HG03457 (cell line): ENCODE measurements at regions not wholly inside any gene's neighbourhood (a gene's known extent, or its start where the extent isn't known, plus 50 kb on each side); places are given as distances from the start of the nearest gene placed in this dataset.
"Not testable (repeated sequence)": the region's sequence is repeated elsewhere in the genome, so short reads cannot be mapped to it uniquely, and the experiment has no call there.

ENCODE experiments used
- ATAC-seq: cut with Tn5 transposase; IDR thresholded peaks from one replicate; pipeline ENCODE4 v1.9.1; 2021; ENCODE audit warnings: moderate number of reproducible peaks; ENCODE audit not compliant: unreplicated experiment

- ATAC-seq: no peak
Measured at GRCh38 chr1:172795741-172796140, 136.8 kb downstream of the FASLG start.

DNA sequence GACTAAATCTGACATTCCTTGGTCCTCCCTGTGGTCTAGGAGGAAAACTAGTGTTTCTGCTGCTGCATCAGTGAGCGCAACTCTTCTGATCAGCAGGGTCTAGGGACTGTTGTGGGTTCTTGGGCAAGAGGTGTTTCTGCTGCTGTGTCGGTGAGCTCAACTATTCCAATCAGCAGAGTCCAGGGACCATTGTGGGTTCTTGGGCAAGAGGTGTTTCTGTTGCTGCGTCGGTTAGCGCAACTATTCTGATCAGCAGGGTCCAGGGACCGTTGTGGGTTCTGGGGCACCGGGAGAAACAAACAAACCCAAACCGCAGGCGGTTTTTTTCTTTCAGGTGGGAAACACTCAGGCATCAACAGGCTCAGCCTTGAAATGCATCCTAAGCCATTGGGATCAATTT is 140.9 kb downstream of the FASLG start:
- not testable (repeated sequence) for ATAC-seq

DNA sequence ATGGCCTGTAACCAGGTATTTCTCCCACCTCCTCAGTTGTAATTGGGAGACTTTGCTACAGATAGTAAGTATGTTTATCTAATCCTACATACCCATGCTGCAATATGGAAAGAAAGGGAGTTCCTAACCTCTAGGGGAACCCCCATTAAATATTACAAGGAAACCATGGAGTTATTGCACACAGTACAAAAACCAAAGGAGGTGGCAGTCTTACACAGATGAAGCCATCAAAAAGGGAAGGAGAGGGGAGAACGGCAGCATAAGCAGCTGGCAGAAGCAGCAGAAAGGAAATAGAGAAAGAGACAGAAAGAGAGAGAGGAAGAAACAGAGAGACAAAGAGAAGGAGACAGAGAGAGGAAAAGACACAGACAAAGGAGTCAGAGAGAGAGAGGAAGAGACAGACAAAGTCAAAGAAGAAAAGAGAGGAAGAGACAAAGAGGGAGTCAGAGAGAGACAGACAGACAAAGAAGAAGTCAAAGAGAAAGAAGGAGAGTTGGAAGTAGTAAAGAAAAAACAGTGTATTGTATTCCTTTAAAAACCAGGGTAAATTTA is 142.9 kb downstream of the FASLG start:
- ATAC-seq: no peak

GRCh38 chr1:172809750-172810149 is 150.8 kb downstream of the FASLG start:
- ATAC-seq: no peak

DNA sequence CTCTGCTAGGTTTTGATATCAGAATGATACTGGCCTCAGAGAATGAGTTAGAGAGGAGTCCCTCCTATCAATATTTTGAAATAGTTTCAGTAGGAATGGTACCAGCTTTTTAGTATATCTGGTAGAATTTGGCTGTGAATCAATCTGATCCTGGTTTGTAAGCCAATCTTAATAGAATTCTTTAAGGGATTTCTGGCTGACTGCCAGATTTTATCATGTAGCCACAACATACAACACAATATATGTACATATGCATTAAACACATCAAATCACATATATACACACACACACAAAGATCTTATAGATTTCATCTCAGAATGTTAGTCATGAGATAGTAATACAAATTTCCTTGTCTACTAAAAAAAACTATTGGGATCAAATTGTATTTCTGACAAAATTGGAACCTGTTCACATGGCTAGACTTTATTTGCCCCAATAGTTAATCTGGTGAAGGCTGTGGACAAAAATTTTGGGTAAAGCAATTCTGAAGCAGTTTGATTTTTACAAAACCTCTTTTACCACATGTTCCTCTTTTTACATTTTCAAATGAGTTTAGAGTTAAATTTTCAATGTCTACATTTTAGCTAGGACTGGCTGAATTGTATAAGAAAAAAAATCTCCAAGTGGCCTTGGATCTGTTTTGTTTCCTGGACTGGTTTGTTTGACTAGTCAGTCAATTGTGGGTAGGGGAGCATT is 151.7 kb downstream of the FASLG start:
- no peak for ATAC-seq

DNA sequence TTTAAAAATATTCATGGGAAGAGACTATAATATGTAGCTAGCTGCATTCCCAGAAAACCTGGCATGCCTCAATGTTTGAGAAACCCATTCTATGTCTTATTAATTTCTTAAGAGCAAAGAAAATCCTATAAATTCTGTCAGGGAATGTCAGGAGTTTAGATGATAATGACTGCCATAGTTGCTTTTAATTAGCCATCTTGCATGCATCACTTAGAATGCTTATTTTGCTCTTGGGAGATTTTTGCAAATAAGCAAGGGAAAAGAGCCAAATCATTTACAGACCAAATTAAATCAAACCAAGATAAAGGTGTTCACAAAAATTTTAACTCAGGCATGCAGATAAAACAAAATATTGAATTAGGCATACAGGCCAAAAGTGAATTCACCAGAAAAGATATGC is 152.8 kb downstream of the FASLG start:
- no peak for ATAC-seq

- no peak for ATAC-seq
Measured at GRCh38 chr1:172812118-172812517, 153.2 kb downstream of the FASLG start.

GRCh38 chr1:172813330-172813729 is 154.4 kb downstream of the FASLG start:
- no peak for ATAC-seq

DNA sequence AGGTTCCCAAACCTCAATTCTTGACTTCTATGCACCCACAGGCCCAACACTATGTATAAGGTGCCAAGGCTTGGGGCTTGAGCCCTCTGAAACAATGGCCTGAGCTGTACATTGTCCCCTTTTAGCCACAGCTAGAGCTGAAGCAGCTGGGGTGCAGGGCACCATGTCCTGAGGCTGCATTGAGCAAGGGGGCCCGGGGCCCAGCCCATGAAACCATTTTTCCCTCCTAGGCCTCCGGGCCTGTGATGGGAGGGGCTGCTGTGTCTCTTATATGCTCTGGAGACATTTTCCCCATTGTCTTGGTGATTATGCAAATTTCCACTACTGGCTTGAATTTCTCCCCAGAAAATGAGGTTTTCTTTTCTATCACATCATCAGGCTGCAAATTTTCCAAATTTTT is 155.5 kb downstream of the FASLG start:
- ATAC-seq: no peak

GRCh38 chr1:172815740-172816139 is 156.8 kb downstream of the FASLG start:
- no peak for ATAC-seq

DNA sequence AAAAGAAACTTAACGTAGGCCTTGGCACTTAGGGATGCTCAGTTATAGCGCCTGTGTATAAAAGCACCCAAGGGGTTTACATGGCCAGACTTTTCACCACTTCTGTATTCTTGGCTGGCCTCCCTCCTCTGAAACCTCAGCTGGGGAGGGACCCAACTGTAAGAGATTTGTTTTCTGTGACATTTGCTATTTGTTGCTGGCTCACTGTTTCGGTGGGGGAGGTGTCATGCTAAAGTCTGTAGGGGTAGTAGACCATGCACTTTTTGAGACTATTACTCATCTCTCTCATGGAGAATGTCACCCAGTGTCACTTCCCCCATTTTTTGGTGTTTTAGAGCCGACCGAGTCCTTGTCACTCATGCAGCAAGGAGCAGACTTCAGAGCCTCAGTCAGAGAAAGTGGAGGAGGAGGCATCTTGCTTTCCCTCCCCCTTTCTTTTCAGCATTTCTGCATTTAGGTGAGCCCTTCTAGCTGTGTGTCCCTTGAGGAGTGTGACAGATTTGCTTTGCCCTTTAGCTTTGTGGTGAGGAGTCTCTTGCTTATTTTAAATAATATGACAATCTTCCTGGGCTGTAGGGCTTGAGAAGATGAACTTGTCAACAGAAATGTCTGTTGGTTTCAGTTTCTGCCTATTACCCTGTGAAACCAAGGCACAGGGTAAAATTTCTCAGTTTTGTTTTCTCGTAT is 160.1 kb downstream of the FASLG start:
- ATAC-seq: peak; percentile 91

DNA sequence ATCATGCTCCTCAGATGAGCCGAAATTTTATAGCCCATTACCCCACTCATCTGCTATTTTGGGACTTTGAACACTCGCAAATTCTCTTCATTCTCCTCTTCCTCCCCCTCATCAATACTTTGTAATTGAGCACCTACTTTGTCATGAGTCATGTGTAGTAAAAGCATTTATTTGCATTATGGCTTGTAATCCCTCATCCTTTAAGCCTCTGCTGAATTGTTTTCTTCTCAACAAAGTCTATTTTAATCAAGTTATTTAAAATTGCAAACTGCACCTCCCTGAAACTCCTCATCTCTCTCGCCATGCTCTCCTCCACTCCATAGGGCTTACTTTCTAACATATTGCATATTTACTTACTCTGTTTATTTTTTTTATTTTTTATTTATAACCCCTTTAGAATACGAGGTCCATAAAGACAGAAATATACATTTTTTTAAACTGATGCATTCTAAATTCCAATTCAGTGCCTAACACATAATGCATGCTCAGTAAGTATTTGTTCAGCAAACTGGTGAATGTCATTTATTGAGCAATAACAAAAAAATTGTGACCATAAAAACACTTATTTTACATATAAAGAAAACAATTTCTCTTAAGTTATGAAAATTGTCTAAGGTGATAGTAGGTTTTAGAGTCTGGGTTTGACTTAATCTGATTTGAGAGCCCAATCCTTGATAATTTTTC is 161.7 kb downstream of the FASLG start:
- ATAC-seq: no peak

- ATAC-seq: no peak
Measured at GRCh38 chr1:172821609-172822274, 162.8 kb downstream of the FASLG start.

GRCh38 chr1:172822886-172823285 is 164.0 kb downstream of the FASLG start:
- no peak for ATAC-seq

DNA sequence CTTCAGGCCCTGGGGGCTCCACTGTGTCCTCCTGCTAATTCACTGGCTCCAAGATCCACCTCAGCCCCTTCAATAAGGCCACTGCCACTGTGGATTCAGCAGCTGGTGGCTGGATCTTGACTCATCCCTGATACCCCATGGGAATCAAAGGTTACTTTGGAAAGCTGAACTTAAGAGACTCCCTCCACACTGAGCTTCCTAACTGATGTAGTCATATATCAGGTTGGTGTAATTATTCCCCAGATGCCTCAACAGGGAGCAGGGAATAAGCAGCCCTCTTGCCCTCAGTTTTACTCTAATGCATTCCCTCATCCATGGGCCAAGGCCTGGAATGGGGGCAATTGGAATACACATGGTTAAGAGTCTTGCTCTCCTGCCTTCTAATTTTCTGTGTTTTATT is 164.6 kb downstream of the FASLG start:
- no peak for ATAC-seq

GRCh38 chr1:172824209-172824608 is 165.3 kb downstream of the FASLG start:
- ATAC-seq: no peak

- no peak for ATAC-seq
Measured at GRCh38 chr1:172826096-172826741, 167.3 kb downstream of the FASLG start.

GRCh38 chr1:172827301-172827700 is 168.4 kb downstream of the FASLG start:
- no peak for ATAC-seq

DNA sequence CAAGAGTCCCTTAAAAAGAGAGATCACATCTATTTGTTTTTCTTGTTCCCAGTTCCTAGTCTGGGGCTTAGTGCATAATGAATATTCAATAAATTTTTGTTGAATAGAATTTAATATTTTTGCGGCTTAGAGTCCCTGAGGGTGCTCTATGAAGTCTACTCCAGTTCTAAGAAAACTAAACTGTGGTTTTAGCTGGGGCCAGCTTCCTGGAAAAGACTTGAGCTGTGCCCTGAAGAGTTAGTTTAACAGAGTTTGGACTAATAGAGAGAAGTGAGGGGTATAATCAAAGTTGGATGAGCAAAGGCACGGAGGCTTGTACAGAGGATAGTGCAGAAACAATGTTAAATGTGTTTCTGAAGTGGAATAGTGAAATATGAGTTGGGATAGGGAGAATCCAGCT is 168.9 kb downstream of the FASLG start:
- no peak for ATAC-seq

DNA sequence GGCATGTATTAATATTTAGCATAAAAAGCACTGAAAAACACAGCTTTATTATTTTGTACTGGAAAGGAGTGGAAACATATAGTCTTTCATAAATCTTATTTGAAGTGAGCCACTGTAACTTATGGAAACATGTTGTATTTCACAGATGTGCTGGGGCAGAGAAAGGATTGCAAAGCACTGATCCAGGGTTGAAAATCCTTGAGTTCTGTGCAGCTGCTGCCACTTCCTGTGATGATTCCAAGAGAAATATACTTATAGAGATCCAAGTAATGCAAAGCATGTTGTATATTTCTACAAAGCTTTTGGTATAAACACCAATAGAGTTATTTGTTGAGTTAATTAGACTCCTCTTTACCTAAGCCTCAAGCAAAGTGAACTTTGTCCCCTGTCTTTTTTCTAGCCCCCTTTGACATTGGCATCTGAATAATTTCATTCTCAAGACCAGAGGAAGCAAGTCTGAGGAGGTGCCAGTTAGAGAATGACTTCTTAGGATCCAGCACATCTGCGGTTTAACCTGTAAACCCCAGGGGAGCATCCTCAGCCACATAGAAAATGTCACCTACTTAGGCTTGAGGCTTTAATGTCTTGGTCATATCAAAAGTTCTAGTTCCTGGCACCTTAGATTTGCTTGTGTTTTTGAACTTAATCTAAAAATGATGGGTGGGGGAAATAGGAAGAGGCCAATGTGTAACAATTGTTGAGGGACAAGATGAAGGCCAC is 173.3 kb downstream of the FASLG start:
- ATAC-seq: no peak
